ENCODE measurements at regions not wholly inside any gene's neighbourhood (a gene's known extent, or its start where the extent isn't known, plus 50 kb on each side); places are given as distances from the start of the nearest gene placed in this dataset.

DNA sequence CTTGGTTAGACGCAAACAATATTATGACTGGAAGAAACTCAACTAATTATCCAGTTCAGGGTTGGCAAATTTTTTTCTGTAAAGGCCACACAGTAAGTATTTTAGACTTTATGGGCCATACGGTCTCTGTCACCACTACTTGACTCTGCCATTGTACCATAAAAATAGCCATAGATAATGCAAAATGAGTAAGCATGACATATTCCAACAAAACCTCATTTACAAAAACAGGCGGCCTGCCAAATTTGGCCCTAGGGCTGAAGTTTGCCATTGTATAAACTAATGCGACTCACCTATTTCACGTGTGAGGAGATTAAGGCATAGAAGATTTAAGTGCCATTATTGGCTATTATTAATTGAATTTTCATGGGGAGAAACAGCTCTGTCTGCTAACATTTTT lies 116.8 kb upstream of the CNTN6 start:
- POLR2A ChIA-PET: no interaction called here
- Histone ChIP-seq H3K4me3 (no peak overlapping the region), H3K4me2 (no peak overlapping the region), H3K4me1 (no peaks in the 10 kb centered on the region), H3K9me3 (no peaks in the 10 kb centered on the region; the same call in 1 of the 3 replicates), H3K27ac (no peak overlapping the region)
- DNase-seq (ENCODE audit: low read depth in 1 of 2, low spot score in 1 of 2) (no peak), ATAC-seq (no peak), FAIRE-seq (no peak)
- CTCF ChIA-PET: no interaction called here
- WGBS (ENCODE audit: missing lambda C conversion rate): 23% methylated on average over 5 of the region's 5 CpGs
- TF ChIP-seq NPAS2 (CRISPR knock-in tag; IDR thresholded peaks at IDR 0.05; ENCODE audit: borderline replicate concordance) (no peak), HES2 (IDR thresholded peaks at IDR 0.05) (no peak), CTCF (IDR thresholded peaks at IDR 0.05) (no peak)

GRCh38 chr3:981156-981555 lies 111.7 kb upstream of the CNTN6 start:
- CTCF ChIA-PET: no interaction called here
- H3K9me3 ChIP-seq: no peaks in the 10 kb centered on the region; the same call in 2 of the 3 replicates

More at GRCh38 chr3:981156-981555, 111.7 kb upstream of the CNTN6 start:
- H3K4me3 ChIP-seq: no peak overlapping the region
- 3% methylated on average over 6 of the region's 6 CpGs for WGBS (ENCODE audit: missing lambda C conversion rate)
- FAIRE-seq (no peak), DNase-seq (ENCODE audit: low read depth in 1 of 2, low spot score in 1 of 2) (no peak), ATAC-seq (no peak)
- H3K4me1 ChIP-seq: no peaks in the 10 kb centered on the region
- H3K4me2 ChIP-seq: no peak overlapping the region
- no peak overlapping the region for H3K27ac ChIP-seq
- POLR2A ChIA-PET: no interaction called here
- TF ChIP-seq BHLHE40 (IDR thresholded peaks at IDR 0.05; ENCODE audit: low read depth, low read length): no peak
- TF ChIP-seq CBX8 (IDR thresholded peaks at IDR 0.05): no peak
- no peak for TF ChIP-seq ZC3H11A (IDR thresholded peaks at IDR 0.05)
- no peak for TF ChIP-seq HES2 (IDR thresholded peaks at IDR 0.05)
- no peak for TF ChIP-seq RARB (CRISPR knock-in tag; IDR thresholded peaks at IDR 0.05)
- TF ChIP-seq, protein P1, sequence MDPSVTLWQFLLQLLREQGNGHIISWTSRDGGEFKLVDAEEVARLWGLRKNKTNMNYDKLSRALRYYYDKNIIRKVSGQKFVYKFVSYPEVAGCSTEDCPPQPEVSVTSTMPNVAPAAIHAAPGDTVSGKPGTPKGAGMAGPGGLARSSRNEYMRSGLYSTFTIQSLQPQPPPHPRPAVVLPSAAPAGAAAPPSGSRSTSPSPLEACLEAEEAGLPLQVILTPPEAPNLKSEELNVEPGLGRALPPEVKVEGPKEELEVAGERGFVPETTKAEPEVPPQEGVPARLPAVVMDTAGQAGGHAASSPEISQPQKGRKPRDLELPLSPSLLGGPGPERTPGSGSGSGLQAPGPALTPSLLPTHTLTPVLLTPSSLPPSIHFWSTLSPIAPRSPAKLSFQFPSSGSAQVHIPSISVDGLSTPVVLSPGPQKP (IDR thresholded peaks at IDR 0.05; ENCODE audit: low read depth, low read length): no peak
- no peak for TF ChIP-seq REST (IDR thresholded peaks at IDR 0.05)
- TF ChIP-seq, protein P2, sequence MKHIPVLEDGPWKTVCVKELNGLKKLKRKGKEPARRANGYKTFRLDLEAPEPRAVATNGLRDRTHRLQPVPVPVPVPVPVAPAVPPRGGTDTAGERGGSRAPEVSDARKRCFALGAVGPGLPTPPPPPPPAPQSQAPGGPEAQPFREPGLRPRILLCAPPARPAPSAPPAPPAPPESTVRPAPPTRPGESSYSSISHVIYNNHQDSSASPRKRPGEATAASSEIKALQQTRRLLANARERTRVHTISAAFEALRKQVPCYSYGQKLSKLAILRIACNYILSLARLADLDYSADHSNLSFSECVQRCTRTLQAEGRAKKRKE (CRISPR knock-in tag; IDR thresholded peaks at IDR 0.05; ENCODE audit: low read depth): no peak
- TF ChIP-seq EHMT2 (IDR thresholded peaks at IDR 0.05; ENCODE audit: low read depth): no peak
- TF ChIP-seq NR3C1 (IDR thresholded peaks at IDR 0.05): no peak
- no peak for TF ChIP-seq GATA3 (IDR thresholded peaks at IDR 0.05; ENCODE audit: borderline replicate concordance)
- TF ChIP-seq FOSB (CRISPR knock-in tag; IDR thresholded peaks at IDR 0.05): no peak
- TF ChIP-seq KDM5A (IDR thresholded peaks at IDR 0.05): no peak
